K562 (cell line): ENCODE measurements at regions not wholly inside any gene's neighbourhood (a gene's known extent, or its start where the extent isn't known, plus 50 kb on each side); places are given as distances from the start of the nearest gene placed in this dataset.

Experiments used
- ATAC-seq: fragments of 200-7000 bp; cut with Tn5 transposase; 3 replicates; pipeline ENCODE4 v1.9.1; 2020; ENCODE audit warnings: moderate library complexity
- BruUV-seq: library from RNA; stranded (reverse); fragments of 400-500 nt; replicated peaks from 2 replicates; lab custom pipeline; 2021; lab: Mats Ljungman, UMichigan
- CTCF ChIA-PET: fragments of 300-600 bp; formaldehyde crosslinking; extraction: SDS; loops from one replicate; lab custom pipeline; 2021; ENCODE audit warnings: low intra/inter-chr PET ratio; lab: Yijun Ruan, JAX
- POLR2A ChIA-PET: fragments of 300-600, 350-650 bp; sonication (Branson Sonifier 250); formaldehyde crosslinking; extraction: SDS; loops from one replicate; lab custom pipeline; 2021; ENCODE audit warnings: antibody characterized with exemption, inconsistent platforms; lab: Yijun Ruan, JAX
- DNase-seq, 4 experiments: peaks; one replicate each; pipeline versions ENCODE4 v3.0.0 to v3.0.0-alpha.2; 2011 to 2018; ENCODE audit warnings: low spot score in 3 of 4, mixed read lengths in 3 of 4; ENCODE audit errors: extremely low read depth in 1 of 4
- FAIRE-seq: peaks from 2 replicates; lab custom pipeline; 2011; peaks lifted over from hg19 to GRCh38; lab: Jason Lieb, UNC
- H2AFZ ChIP-seq: 2 replicates; pipeline ENCODE4 v1.6.0; 2011; ENCODE audit warnings: low read depth, low read length, control low read depth, inconsistent platforms
- H3K27ac ChIP-seq: fragments of 200-600 bp; 3 replicates; pipeline ENCODE4 v1.8.0; 2011; ENCODE audit warnings: low read depth, mild to moderate bottlenecking, control low read depth, inconsistent platforms, low read length, moderate library complexity, mixed read lengths; ENCODE audit errors: extremely low read depth
- H3K27me3 ChIP-seq, 2 experiments: fragments of 300-600 bp in 1 of 2; 2 replicates in 1 of 2; 3 replicates in 1 of 2; pipeline versions ENCODE4 v1.6.0 to v1.8.0; 2011; ENCODE audit warnings: inconsistent platforms in 2 of 2, low read length in 2 of 2, mild to moderate bottlenecking in 1 of 2, mixed read lengths in 1 of 2, moderate library complexity in 1 of 2; ENCODE audit not compliant: control insufficient read depth in 2 of 2, insufficient read depth in 2 of 2
- H3K36me3 ChIP-seq: fragments of 300-600 bp; 3 replicates; pipeline ENCODE4 v1.8.0; 2011; ENCODE audit warnings: mild to moderate bottlenecking, low read length, inconsistent platforms; ENCODE audit not compliant: control insufficient read depth, insufficient read depth
- H3K4me1 ChIP-seq, 2 experiments: fragments of 200-600 bp in 1 of 2; replicated peaks in 1 of 2; 2 replicates in 1 of 2; 3 replicates in 1 of 2; pipeline versions ENCODE4 v1.5.1 to v1.8.0; 2011; ENCODE audit warnings: inconsistent platforms in 2 of 2, low read length in 2 of 2, mild to moderate bottlenecking in 1 of 2, mixed read lengths in 1 of 2, moderate library complexity in 1 of 2; ENCODE audit not compliant: control insufficient read depth in 2 of 2, insufficient read depth in 2 of 2
- H3K4me2 ChIP-seq: 2 replicates; pipeline ENCODE4 v1.6.1; 2011; ENCODE audit warnings: low read length, control low read depth, inconsistent platforms, mixed read lengths; ENCODE audit not compliant: insufficient read depth
- H3K4me3 ChIP-seq: fragments of 200-600 bp; sonication (generic), shearing (Covaris generic); 2 replicates; pipeline ENCODE4 v1.5.1; 2016; ENCODE audit warnings: control low read depth, inconsistent platforms
- H3K79me2 ChIP-seq: fragments of 200-600 bp; 3 replicates; pipeline ENCODE4 v1.8.0; 2011; ENCODE audit warnings: low read length, inconsistent platforms; ENCODE audit not compliant: control insufficient read depth, insufficient read depth
- H3K9ac ChIP-seq, 2 experiments: 2 replicates each; pipeline versions ENCODE4 v1.6.0 to v1.6.1; 2011; ENCODE audit warnings: low read depth in 2 of 2, low read length in 2 of 2, control low read depth in 1 of 2, inconsistent platforms in 1 of 2, mild to moderate bottlenecking in 1 of 2, mixed read lengths in 1 of 2; ENCODE audit not compliant: insufficient read depth in 1 of 2
- H3K9me1 ChIP-seq: one replicate; pipeline ENCODE4 v1.6.0; 2011; ENCODE audit warnings: inconsistent platforms, mild to moderate bottlenecking, low read length, moderate library complexity; ENCODE audit not compliant: control insufficient read depth, insufficient read depth
- H3K9me3 ChIP-seq: replicated peaks from 2 replicates; pipeline ENCODE4 v1.5.1; 2011; ENCODE audit warnings: low read depth, low read length, inconsistent platforms; ENCODE audit not compliant: control insufficient read depth, insufficient read depth
- H4K20me1 ChIP-seq: replicated peaks from 2 replicates; pipeline ENCODE4 v1.6.1; 2011; ENCODE audit warnings: low read length, inconsistent platforms, mixed read lengths; ENCODE audit not compliant: control insufficient read depth, insufficient read depth
- C11orf30 ChIP-seq: fragments of 450-650 bp; IDR thresholded peaks from 2 replicates; pipeline ENCODE4 v1.6.1; 2016; ENCODE audit warnings: low read depth, mild to moderate bottlenecking
- CBFA2T3 ChIP-seq: fragments of 450-650 bp; IDR thresholded peaks from 2 replicates; pipeline ENCODE4 v1.6.1; 2017
- DMBX1 ChIP-seq: fragments of 250-450 bp; sonication (Bioruptor Pico); IDR thresholded peaks from 2 replicates; pipeline ENCODE4 v1.8.0; 2022; ENCODE audit warnings: inconsistent platforms, mild to moderate bottlenecking, moderate library complexity, borderline replicate concordance
- MEF2D ChIP-seq: conservative IDR thresholded peaks from 2 replicates; pipeline ENCODE4 v1.6.1; 2016; ENCODE audit warnings: low read depth, missing genetic modification characterization, missing compliant biosample characterization
- NCOA4 ChIP-seq: fragments of 450-650 bp; IDR thresholded peaks from 2 replicates; pipeline ENCODE4 v1.6.1; 2018; ENCODE audit warnings: mild to moderate bottlenecking; ENCODE audit not compliant: partially characterized antibody
- NFE2 ChIP-seq: IDR thresholded peaks from 2 replicates; pipeline ENCODE4 v1.6.1; 2014; ENCODE audit warnings: antibody characterized with exemption, low read depth
- POLR2B ChIP-seq: fragments of 450-650 bp; IDR thresholded peaks from 2 replicates; pipeline ENCODE4 v1.6.1; 2018; ENCODE audit warnings: low read depth; ENCODE audit not compliant: partially characterized antibody
- TCF7L2 ChIP-seq: fragments of 150-350 bp; IDR thresholded peaks from 2 replicates; pipeline ENCODE4 v1.6.1; 2016; ENCODE audit warnings: low read depth, mild to moderate bottlenecking, low read length, moderate library complexity
- XRCC5 ChIP-seq: fragments of 200-400 bp; formaldehyde crosslinking; IDR thresholded peaks from 2 replicates; pipeline ENCODE4 v1.6.1; 2017; ENCODE audit warnings: low read depth, mild to moderate bottlenecking, low read length
- ZFP36 ChIP-seq: fragments of 150-350 bp; IDR thresholded peaks from 2 replicates; pipeline ENCODE4 v1.6.1; 2018; ENCODE audit warnings: low read length, low read depth; ENCODE audit not compliant: partially characterized antibody
- ZNF133 ChIP-seq: fragments of 250-450 bp; sonication (Bioruptor Pico); IDR thresholded peaks from 2 replicates; pipeline ENCODE4 v1.4.0; 2020; ENCODE audit warnings: mild to moderate bottlenecking
- ZNF174 ChIP-seq: fragments of 250-450 bp; sonication (Bioruptor Pico); IDR thresholded peaks from 2 replicates; pipeline ENCODE4 v1.4.0; 2020; ENCODE audit warnings: mild to moderate bottlenecking
- WGBS: fragments of 100-300 bp; shearing (Covaris generic); methylation state at CpG from one replicate; pipeline ENCODE4 v1.1.6; 2016; ENCODE audit warnings: low coverage, mixed read lengths; ENCODE audit not compliant: insufficient coverage; ENCODE audit errors: missing lambda C conversion rate; 5-methylcytosine and 5-hydroxymethylcytosine counted together
- in situ Hi-C: fragments of 300-500 bp; cut with MboI; formaldehyde crosslinking; loops from 4 replicates; pipeline ENCODE4 v1.15.0; 2018; ENCODE audit warnings: inconsistent platforms, mixed read lengths
- intact Hi-C: fragments of 100-400 bp; cut with micrococcal nuclease; formaldehyde crosslinking; loops from 2 replicates; pipeline ENCODE4 v1.14.2; 2022
- TF ChIP-seq, protein P1 (sequence below): sonication (generic); formaldehyde crosslinking; IDR thresholded peaks from 2 replicates; pipeline ENCODE4 v1.8.1; 2023; ENCODE audit warnings: mild to moderate bottlenecking, missing genetic modification reagents
- TF ChIP-seq, protein P2 (sequence below), 2 experiments: fragments of 150-350 bp in 1 of 2; IDR thresholded peaks; 2 replicates each; pipeline ENCODE4 v1.6.1; 2012 to 2016; ENCODE audit warnings: low read depth in 2 of 2, low read length in 2 of 2, mild to moderate bottlenecking in 1 of 2, moderate library complexity in 1 of 2
- TF ChIP-seq, protein P3 (sequence below): fragments of 450-650 bp; conservative IDR thresholded peaks from 2 replicates; pipeline ENCODE4 v1.6.1; 2016; ENCODE audit warnings: missing genetic modification characterization, low read depth, mild to moderate bottlenecking, control low read depth, missing compliant biosample characterization

DNA sequence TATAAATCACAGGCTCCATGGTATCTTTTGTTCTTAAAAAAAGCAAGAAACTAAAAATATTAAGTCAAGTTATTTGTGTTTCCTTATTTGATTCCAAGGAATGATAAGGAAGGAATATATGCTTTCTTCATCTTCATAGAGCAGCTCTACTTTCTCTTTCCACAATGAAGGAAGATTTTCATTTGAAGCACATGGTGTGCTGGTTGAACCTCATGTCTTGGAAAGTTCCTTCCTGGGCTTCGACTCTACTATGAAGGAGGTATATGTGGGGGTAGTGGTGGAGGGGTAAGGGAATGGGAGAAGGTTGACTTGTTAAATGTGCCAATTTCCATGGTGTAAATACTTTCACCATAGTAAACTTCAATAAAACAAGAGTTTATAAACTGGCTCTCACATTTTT is 698.0 kb downstream of the CETN3 start:
- in situ Hi-C loops: no loop called here
- ATAC-seq (no peak), FAIRE-seq (no peak), DNase-seq (no peak)
- ChIA-PET POLR2A (no interaction called here), CTCF (no interaction called here)
- intact Hi-C loops: no loop called here
- 0% methylated on average over 1 of the region's 1 CpG for WGBS
- BruUV-seq: no TSS peak
- Histone ChIP-seq H4K20me1 (no peaks in the 10 kb centered on the region), H3K36me3 (no peaks in the 10 kb centered on the region), H3K9me1 (no peaks in the 10 kb centered on the region), H3K27me3 (no peaks in the 10 kb centered on the region), H3K9ac (no peak overlapping the region), H3K9me3 (no peaks in the 10 kb centered on the region), H2AFZ (no peak overlapping the region), H3K4me3 (no peak overlapping the region), H3K79me2 (no peaks in the 10 kb centered on the region), H3K27ac (no peak overlapping the region), H3K4me2 (no peak overlapping the region), H3K4me1 (no peaks in the 10 kb centered on the region)
- TF ChIP-seq, protein P1, sequence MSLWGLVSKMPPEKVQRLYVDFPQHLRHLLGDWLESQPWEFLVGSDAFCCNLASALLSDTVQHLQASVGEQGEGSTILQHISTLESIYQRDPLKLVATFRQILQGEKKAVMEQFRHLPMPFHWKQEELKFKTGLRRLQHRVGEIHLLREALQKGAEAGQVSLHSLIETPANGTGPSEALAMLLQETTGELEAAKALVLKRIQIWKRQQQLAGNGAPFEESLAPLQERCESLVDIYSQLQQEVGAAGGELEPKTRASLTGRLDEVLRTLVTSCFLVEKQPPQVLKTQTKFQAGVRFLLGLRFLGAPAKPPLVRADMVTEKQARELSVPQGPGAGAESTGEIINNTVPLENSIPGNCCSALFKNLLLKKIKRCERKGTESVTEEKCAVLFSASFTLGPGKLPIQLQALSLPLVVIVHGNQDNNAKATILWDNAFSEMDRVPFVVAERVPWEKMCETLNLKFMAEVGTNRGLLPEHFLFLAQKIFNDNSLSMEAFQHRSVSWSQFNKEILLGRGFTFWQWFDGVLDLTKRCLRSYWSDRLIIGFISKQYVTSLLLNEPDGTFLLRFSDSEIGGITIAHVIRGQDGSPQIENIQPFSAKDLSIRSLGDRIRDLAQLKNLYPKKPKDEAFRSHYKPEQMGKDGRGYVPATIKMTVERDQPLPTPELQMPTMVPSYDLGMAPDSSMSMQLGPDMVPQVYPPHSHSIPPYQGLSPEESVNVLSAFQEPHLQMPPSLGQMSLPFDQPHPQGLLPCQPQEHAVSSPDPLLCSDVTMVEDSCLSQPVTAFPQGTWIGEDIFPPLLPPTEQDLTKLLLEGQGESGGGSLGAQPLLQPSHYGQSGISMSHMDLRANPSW (CRISPR knock-in tag): no peak
- no peak for TF ChIP-seq ZFP36
- no peak for TF ChIP-seq DMBX1 (CRISPR knock-in tag)
- TF ChIP-seq POLR2B: no peak
- TF ChIP-seq, protein P2, sequence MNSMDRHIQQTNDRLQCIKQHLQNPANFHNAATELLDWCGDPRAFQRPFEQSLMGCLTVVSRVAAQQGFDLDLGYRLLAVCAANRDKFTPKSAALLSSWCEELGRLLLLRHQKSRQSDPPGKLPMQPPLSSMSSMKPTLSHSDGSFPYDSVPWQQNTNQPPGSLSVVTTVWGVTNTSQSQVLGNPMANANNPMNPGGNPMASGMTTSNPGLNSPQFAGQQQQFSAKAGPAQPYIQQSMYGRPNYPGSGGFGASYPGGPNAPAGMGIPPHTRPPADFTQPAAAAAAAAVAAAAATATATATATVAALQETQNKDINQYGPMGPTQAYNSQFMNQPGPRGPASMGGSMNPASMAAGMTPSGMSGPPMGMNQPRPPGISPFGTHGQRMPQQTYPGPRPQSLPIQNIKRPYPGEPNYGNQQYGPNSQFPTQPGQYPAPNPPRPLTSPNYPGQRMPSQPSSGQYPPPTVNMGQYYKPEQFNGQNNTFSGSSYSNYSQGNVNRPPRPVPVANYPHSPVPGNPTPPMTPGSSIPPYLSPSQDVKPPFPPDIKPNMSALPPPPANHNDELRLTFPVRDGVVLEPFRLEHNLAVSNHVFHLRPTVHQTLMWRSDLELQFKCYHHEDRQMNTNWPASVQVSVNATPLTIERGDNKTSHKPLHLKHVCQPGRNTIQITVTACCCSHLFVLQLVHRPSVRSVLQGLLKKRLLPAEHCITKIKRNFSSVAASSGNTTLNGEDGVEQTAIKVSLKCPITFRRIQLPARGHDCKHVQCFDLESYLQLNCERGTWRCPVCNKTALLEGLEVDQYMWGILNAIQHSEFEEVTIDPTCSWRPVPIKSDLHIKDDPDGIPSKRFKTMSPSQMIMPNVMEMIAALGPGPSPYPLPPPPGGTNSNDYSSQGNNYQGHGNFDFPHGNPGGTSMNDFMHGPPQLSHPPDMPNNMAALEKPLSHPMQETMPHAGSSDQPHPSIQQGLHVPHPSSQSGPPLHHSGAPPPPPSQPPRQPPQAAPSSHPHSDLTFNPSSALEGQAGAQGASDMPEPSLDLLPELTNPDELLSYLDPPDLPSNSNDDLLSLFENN (IDR thresholded peaks at IDR 0.05; ENCODE audit: low read depth in 2 of 2, low read length in 2 of 2): no peak
- no peak for TF ChIP-seq NFE2
- no peak for TF ChIP-seq MEF2D (tag)
- no peak for TF ChIP-seq NCOA4
- no peak for TF ChIP-seq XRCC5
- TF ChIP-seq TCF7L2: no peak
- TF ChIP-seq ZNF174 (CRISPR knock-in tag): no peak
- no peak for TF ChIP-seq CBFA2T3
- TF ChIP-seq, protein P3, sequence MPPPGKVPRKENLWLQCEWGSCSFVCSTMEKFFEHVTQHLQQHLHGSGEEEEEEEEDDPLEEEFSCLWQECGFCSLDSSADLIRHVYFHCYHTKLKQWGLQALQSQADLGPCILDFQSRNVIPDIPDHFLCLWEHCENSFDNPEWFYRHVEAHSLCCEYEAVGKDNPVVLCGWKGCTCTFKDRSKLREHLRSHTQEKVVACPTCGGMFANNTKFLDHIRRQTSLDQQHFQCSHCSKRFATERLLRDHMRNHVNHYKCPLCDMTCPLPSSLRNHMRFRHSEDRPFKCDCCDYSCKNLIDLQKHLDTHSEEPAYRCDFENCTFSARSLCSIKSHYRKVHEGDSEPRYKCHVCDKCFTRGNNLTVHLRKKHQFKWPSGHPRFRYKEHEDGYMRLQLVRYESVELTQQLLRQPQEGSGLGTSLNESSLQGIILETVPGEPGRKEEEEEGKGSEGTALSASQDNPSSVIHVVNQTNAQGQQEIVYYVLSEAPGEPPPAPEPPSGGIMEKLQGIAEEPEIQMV (tag): no peak
- no peak for TF ChIP-seq C11orf30
- no peak for TF ChIP-seq ZNF133 (CRISPR knock-in tag)
